ENCODE measurements at regions not wholly inside any gene's neighbourhood (a gene's known extent, or its start where the extent isn't known, plus 50 kb on each side); places are given as distances from the start of the nearest gene placed in this dataset.

DNA sequence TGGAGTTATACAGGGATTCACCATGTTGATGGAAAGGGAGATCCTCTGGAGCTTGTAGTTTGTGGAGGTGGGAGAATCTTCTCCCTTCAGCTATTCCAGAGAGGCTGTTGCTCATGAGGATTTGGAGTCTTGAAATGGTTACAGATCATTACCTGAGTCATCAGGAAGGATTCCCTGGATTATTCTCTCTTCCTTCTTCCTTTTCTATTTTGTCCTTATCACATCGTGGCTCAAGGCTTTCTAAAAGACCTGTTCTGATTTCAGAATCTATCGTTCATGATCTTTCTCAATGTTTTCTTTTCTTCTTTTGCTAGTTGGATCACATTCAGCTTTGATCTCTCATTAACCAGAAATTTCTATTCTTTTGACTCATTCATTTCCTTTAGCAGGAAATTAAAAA lies 196.0 kb downstream of the KLF5 start:
- no peaks in the 10 kb centered on the region for H3K36me3 ChIP-seq (ENCODE audit: insufficient read depth in 1 of 2, low read depth in 1 of 2)
- intact Hi-C loops (cut with DNase I) = no loop called here
- WGBS, 3 donors = 34 to 68% (median 61%) methylated on average over 2 of the region's 2 CpGs
- H3K9me3 ChIP-seq = no peaks in the 10 kb centered on the region
- ATAC-seq = no peak
- no peaks in the 10 kb centered on the region for H3K27me3 ChIP-seq (ENCODE audit: insufficient read depth in 3 of 3, low read length in 2 of 3)
- TF ChIP-seq, protein P1, sequence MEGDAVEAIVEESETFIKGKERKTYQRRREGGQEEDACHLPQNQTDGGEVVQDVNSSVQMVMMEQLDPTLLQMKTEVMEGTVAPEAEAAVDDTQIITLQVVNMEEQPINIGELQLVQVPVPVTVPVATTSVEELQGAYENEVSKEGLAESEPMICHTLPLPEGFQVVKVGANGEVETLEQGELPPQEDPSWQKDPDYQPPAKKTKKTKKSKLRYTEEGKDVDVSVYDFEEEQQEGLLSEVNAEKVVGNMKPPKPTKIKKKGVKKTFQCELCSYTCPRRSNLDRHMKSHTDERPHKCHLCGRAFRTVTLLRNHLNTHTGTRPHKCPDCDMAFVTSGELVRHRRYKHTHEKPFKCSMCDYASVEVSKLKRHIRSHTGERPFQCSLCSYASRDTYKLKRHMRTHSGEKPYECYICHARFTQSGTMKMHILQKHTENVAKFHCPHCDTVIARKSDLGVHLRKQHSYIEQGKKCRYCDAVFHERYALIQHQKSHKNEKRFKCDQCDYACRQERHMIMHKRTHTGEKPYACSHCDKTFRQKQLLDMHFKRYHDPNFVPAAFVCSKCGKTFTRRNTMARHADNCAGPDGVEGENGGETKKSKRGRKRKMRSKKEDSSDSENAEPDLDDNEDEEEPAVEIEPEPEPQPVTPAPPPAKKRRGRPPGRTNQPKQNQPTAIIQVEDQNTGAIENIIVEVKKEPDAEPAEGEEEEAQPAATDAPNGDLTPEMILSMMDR (IDR thresholded peaks at IDR 0.05) = no peak
- H3K4me1 ChIP-seq = no peaks in the 10 kb centered on the region
- H3K4me3 ChIP-seq = no peak overlapping the region
- H3K27ac ChIP-seq = no peak overlapping the region
- no peak for DNase-seq

DNA sequence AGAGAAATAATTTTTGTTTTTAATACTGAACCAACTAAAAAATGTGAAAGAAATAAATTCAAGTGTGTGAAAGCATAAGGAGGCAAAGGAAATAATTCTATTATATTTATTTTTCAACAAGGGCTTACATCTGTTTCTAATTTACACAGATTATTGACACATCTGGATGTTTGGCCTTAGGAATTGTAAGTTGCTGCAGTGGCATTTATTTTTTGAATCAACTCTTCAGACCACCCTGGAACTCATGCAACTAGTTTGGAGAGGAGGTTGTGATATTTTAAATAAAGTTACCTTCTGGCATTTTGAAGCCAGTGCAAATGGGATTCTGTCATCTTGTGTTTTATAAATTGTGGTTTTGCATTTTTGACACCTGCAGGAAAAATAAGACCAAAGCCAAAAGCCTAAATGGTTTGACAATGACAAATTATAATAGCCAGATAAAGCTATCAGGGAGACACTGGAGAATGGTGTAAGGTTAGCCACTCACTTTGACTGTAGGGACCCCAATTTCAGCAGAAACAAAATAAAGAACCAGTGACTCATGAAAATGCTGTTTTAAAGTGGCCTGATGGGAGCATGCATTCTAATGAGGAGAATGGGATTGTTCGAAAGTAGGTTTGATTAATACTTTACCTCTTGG lies 192.9 kb downstream of the KLF5 start:
- 90 to 92% (median 91%) methylated on average over 1 of the region's 1 CpG for WGBS, 3 donors

DNA sequence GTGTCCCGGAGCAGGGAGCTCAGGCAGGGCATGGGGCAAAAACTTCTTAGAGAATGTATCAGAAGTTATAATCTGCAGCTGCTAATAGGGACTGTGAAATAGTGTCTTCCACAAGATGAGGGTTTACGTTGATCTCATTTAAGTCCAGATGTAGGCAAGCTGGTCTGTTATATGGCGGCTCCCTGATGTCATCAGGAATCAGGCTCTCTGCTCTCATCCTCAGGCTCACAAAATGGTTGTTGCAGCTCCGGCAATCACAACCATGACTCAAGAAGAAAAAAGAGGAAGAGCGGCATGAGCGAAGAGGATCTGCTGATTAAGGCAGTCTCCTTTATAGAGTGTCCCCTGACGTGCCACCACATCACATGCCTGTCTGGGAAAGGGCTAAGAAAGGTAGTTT lies 191.3 kb downstream of the KLF5 start:
- no peaks in the 10 kb centered on the region for H3K4me1 ChIP-seq
- no peaks in the 10 kb centered on the region for H3K36me3 ChIP-seq (ENCODE audit: insufficient read depth in 1 of 2, low read depth in 1 of 2)
- no peak overlapping the region for H3K4me3 ChIP-seq
- intact Hi-C loops (cut with DNase I) = no loop called here
- 95 to 97% (median 96%) methylated on average over 7 of the region's 7 CpGs for WGBS, 3 donors
- TF ChIP-seq, protein P1 (IDR thresholded peaks at IDR 0.05) = no peak
- no peaks in the 10 kb centered on the region for H3K27me3 ChIP-seq (ENCODE audit: insufficient read depth in 3 of 3, low read length in 2 of 3)
- DNase-seq (no peak), ATAC-seq (no peak)
- H3K9me3 ChIP-seq = no peaks in the 10 kb centered on the region
- no peak overlapping the region for H3K27ac ChIP-seq

More for the DNA sequence above, 192.9 kb downstream of the KLF5 start:
- ATAC-seq = no peak
- Histone ChIP-seq H3K4me3 (no peak overlapping the region), H3K27ac (no peak overlapping the region), H3K36me3 (ENCODE audit: insufficient read depth in 1 of 2, low read depth in 1 of 2) (no peaks in the 10 kb centered on the region), H3K9me3 (no peaks in the 10 kb centered on the region), H3K27me3 (ENCODE audit: insufficient read depth in 3 of 3, low read length in 2 of 3) (no peaks in the 10 kb centered on the region), H3K4me1 (no peaks in the 10 kb centered on the region)
- DNase-seq = no peak
- intact Hi-C loops (cut with DNase I) = no loop called here
- TF ChIP-seq, protein P1 (IDR thresholded peaks at IDR 0.05) = no peak

DNA sequence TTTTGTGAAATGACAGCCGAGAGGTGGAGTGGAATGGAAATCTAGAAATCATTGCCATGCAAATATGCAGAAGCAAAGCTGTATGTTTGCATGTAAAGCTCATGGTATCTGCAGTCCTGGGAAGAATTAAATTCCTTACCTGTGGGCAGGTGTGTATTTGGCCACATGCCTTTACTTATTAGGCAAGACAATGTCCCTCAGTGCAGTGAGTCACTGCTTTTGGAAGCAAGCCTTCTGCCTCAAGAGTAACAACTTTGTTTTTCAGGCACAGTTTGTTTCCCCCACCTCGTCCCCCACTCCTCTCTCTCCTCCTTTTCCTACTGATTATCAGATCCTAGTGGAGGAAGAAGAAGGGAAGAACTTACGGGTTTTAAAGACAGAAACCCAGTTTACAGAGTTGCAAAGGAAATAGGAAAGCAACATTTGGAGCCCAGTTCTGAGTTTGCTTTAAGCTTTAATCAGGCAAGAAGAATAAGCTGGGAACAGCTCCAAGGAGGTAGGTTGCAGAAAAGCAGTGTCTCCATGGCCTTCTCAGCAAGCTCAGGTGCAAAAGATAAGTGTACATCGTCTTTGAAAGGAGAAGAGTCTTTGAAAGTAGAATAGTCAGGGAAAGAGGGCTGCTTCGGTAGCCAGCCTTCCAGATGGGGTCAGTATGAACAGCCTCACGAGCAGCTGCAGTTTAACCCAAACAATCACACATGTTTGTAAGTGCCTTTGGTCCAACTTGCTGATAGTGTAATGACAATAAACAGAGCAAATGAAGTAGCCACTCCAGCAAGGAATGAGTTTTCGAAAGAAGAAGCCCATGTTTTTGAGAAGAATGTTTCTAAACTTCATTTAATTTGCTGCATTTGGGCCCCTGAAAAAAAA lies 190.1 kb downstream of the KLF5 start:
- no peaks in the 10 kb centered on the region for H3K4me1 ChIP-seq
- no peaks in the 10 kb centered on the region for H3K9me3 ChIP-seq
- H3K27me3 ChIP-seq (ENCODE audit: insufficient read depth in 3 of 3, low read length in 2 of 3) = no peaks in the 10 kb centered on the region
- WGBS, 3 donors = 41 to 59% (median 53%) methylated on average over 7 of the region's 7 CpGs
- H3K36me3 ChIP-seq (ENCODE audit: insufficient read depth in 1 of 2, low read depth in 1 of 2) = no peaks in the 10 kb centered on the region
- intact Hi-C loops (cut with DNase I) = no loop called here
- ATAC-seq (peak in 1 of 4 donors; percentile 64), DNase-seq (no peak)
- no peak overlapping the region for H3K27ac ChIP-seq
- TF ChIP-seq, protein P1 (IDR thresholded peaks at IDR 0.05) = no peak
- no peak overlapping the region for H3K4me3 ChIP-seq
